HG03039 (cell line): ENCODE measurements at regions not wholly inside any gene's neighbourhood (a gene's known extent, or its start where the extent isn't known, plus 50 kb on each side); places are given as distances from the start of the nearest gene placed in this dataset.

Experiments used
- ATAC-seq: cut with Tn5 transposase; IDR thresholded peaks from one replicate; pipeline ENCODE4 v1.9.1; 2021; ENCODE audit warnings: mild to moderate bottlenecking, moderate library complexity; ENCODE audit not compliant: unreplicated experiment

- ATAC-seq: no peak
These were observed 736.9 kb downstream of the TLE1 start for GRCh38 chr9:80952363-80952922.

DNA sequence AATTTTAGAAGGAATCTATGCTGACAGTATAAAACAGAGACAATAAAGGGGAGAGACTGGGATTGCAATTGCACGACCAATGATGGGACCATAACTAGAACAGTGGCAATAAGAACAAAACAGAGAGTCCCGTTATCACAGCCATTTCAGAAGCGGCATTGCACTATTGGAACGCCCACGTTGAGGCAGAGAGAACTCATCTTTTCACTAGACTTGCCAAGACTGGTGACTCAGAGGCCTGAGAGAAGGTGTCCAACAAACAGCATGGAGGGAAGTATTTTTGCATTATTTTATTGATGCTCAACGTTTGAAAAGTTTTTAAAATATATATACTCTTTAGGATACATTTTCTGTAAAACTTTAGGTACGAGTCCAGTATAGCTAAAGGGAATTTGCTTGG is 737.7 kb downstream of the TLE1 start:
- ATAC-seq: no peak

GRCh38 chr9:80948876-80949275 is 740.5 kb downstream of the TLE1 start:
- no peak for ATAC-seq

DNA sequence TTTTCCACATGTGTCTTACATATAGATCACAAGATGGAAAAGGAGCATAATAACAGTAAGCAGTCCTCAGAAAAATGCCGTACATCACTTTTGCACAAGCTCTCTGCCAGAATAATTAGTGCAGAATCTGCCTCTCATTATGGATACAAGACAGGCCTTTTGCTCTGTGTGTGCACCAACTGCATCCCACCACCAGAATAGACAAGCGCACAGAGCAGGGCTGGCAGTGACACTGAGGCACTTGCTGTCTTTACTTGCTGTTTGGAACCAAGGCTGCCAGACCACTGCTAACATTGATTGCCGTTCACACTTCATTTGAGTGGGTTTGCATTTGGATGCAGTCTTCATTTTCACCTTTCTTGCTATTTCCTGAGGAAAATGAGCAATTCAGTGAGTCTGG is 741.3 kb downstream of the TLE1 start:
- no peak for ATAC-seq

DNA sequence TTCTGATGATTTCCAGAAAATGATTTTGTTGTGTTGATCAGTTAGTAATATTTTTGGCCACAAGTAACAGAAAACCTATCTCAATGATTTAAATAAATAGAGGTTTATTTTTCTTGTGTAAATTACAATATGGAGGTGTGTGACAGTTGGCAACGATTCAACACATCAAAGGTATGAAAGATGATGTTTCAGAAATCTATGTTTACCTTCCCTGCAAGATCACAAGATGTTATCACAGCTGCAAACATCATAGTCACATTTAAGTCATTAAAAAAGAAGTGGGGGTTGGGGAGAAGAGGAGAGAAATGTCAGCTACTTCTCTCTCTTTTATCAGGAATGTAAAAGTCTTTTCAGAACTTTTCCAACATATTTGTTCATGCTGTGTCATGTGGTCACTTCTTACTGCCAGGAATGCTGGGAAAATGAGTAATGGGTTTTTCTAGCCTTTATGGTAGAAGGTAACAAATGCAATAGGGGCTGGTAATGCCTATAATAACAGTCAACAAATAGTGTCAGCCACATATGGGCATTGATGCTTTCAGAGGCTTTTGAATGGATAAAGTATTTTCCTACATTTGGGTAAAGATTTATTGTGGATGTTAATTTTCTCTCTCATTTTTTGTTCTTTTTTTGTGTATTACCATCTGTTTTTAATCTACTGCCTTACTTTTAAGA is 742.7 kb downstream of the TLE1 start:
- ATAC-seq: no peak

- ATAC-seq: no peak
These were observed 743.9 kb downstream of the TLE1 start for GRCh38 chr9:80945436-80945835.

DNA sequence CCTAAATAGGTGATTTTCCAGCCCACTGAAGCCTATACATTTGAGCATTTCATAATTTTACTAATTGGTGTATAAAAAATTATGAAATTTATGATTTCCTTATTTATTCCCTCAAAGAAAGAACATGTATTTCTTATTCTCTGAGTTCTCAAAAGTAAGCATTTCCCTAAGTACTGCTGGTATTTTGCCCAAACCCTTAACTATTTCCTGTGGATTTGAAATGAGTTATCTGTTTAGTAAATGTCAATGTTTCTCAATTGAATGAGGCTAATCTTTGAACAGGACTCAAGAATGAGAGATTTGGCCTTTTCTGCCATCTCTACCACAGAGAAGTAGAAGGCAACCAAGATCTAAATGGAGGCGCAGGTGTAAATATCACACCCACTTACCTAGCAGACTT is 751.7 kb downstream of the TLE1 start:
- ATAC-seq: no peak

DNA sequence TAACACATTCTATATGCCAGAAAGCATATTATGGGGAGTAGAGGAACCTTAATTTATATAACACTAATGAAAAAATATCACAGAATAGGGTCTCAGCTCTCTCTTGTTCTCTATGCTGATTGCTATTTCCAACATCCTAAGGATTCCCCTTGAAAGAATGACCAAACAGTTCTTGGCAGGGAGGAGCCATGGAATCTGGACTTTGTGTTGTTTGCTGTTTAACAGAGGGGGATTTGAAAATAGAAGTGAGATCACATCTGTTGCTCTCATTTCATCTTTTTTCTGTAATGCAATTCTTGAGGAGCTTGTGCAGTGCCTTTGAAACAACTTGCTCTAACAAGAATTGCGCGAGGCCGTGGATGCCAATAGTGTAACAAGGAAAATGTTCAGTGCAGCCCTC is 755.3 kb downstream of the TLE1 start:
- no peak for ATAC-seq

DNA sequence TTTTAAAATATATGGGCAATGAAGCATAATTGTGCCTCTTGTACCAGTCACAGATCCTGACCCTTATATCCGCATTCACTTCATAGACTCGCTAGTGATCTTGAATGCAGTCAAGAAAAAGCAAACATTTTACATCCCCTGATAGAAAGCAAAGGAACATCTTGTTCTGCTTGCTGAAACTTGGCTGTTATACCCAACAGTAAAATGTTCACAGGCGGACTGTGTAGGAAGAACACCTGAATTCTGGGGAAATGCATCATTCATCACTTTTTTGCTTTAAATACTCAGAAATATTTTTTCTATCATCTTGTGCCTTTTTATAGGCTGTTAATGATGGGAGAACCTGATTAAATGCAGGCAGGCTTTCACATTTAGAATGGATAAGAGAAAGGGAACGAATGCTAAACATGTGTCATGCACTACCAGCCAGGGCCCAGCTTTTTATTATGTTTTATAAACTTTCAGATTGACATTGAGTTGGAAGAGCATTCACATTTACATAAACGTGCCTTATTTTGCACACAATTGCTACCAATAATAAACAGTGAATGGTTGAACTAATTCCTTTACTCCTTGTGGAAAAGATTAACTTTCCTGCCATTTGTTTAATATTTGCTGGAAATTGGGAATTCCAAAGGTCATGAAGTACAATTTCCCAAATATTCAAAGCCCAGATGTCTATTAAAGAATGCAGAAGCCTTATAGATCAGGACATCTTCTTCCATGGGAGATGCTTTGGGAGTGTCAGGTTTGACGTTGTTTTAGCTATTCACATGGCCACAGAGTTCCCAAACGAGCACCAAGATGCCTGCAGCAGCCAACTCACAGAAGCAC is 756.2 kb downstream of the TLE1 start:
- ATAC-seq: no peak

GRCh38 chr9:80932181-80932580 is 757.2 kb downstream of the TLE1 start:
- ATAC-seq: no peak

DNA sequence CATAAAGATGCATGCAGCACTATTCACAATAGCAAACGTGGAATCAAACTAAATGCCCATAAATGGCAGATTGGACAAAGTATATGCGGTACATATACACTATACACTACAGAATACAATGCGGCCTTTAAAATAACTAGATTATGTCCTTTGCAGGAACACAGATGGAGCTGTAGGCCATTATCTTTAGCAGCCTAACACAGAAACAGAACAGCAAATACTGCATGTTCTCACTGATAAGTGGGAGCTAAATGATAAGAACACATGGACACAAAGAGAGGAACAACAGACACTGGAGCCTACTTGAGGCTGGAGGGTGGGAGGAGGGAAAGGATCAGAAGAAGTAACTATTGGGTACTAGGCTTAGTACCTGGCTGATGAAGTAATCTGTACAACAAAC is 758.2 kb downstream of the TLE1 start:
- ATAC-seq: no peak

DNA sequence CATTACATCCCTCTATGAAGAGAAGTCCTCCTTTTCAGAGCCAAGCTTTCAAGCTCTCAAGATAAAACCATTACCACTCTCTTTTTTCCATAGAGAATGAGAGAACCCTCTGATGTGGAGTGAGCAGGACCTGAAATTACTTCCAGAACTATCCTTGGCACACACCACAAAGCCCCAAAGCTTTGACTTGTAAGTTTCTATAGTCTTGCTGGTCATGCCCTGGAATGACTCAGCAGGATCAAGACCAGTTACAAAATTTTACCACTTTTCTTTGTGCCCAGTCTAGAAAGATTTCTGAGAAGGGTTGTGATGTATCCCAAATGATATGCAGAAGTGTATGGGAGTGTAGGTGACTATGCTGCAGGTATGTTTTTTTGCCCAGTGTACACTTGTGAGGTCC is 760.6 kb downstream of the TLE1 start:
- no peak for ATAC-seq

- ATAC-seq: no peak
These were observed 762.7 kb downstream of the TLE1 start for GRCh38 chr9:80926611-80927010.

DNA sequence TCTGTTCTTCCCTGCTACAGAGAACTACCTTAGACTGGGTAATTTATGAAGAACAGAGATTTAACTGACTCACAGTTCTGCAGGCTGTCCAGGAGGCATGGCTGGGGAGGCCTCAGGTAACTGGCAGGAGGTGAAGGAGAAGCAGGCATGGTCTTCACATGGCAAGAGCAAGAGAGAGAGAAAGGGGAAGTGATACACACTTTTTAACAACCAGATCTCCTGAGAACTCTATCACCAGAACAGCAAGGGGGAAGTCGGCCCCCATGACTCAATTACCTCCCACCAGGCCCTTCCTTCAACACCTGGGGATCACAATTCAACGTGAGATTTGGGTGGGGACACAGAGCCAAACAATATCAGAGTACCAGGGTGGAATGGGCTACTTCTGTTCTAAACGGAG is 766.8 kb downstream of the TLE1 start:
- no peak for ATAC-seq

- no peak for ATAC-seq
These were observed 782.6 kb downstream of the TLE1 start for GRCh38 chr9:80906728-80907127.

- ATAC-seq: no peak
These were observed 790.1 kb downstream of the TLE1 start for GRCh38 chr9:80899208-80899607.

DNA sequence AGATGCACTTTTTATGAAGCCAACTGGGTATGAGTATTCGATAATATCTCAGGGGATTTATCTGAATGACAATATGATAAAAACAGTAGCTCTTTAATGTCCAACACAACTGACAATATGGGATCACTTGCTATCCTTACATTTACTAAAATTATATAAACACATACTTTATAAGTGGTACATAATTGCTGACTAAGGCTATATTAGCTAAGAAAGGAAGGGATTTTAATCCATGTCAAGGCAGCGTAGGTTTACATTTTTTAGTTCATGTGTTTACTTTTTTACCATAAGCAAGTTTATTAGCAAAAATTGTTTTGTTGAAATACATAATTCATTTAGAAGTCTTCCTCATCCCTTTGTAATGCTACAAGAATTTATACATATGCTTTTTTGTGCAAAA is 796.2 kb downstream of the TLE1 start:
- no peak for ATAC-seq

GRCh38 chr9:80892703-80893102 is 796.6 kb downstream of the TLE1 start:
- ATAC-seq: no peak

DNA sequence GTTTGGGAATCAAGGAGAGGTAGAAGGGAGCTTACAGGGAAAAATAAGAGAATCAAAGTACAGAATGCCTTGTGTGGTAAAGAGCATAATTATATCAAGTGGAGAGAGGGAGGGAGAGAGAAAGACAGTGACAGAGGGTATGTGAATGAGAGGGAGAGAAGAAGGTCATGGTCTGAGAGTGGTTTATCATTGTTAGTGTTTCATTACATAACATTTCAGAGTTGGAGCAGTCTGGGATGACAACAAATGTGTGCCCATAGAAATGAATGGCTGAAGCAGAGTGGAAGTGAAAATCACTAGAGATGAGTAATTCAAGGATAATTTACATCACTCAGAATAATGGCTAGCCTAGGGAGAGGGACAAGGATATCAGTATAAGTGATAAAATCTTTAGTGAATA is 799.2 kb downstream of the TLE1 start:
- no peak for ATAC-seq

DNA sequence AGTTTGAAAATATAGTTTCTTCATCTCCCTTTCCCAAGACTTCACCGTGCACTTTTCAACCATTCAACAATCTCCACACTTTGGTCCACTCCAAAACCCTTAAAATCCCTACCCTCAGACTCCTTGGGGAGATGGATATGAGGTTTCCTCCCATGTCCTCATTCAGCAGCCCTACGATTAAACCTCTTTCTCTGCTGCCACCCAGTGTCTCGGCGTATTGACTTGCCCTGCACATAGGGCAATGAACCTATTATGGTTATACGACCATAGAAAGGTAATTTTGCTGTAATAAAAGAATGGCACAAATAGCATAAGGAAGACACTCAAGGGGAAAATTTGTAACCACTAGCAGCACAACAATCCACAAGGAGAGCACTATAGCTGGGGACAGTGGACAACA is 803.5 kb downstream of the TLE1 start:
- no peak for ATAC-seq

- ATAC-seq: no peak
These were observed 805.3 kb downstream of the TLE1 start for GRCh38 chr9:80883826-80884579.

- ATAC-seq: no peak
These were observed 805.9 kb downstream of the TLE1 start for GRCh38 chr9:80883426-80883825.
